IMR-90 (cell line): ENCODE measurements at regions not wholly inside any gene's neighbourhood (a gene's known extent, or its start where the extent isn't known, plus 50 kb on each side); places are given as distances from the start of the nearest gene placed in this dataset.

Experiments used
- ATAC-seq: fragments of 200-7000 bp; cut with Tn5 transposase; 2 replicates; pipeline ENCODE4 v1.9.1; 2020; ENCODE audit warnings: low read depth, mild to moderate bottlenecking, moderate library complexity
- BruUV-seq: library from RNA; stranded (reverse); fragments of 400-500 nt; replicated peaks from 2 replicates; lab custom pipeline; 2021; lab: Mats Ljungman, UMichigan
- CTCF ChIA-PET: fragments of 300-600 bp; formaldehyde crosslinking; extraction: SDS; loops from one replicate; lab custom pipeline; 2021; ENCODE audit warnings: antibody characterized with exemption; lab: Yijun Ruan, JAX
- POLR2A ChIA-PET: fragments of 300-600 bp; sonication (Branson Sonifier 250); formaldehyde crosslinking; loops from one replicate; lab custom pipeline; 2022; ENCODE audit warnings: antibody characterized with exemption; ENCODE audit not compliant: unreplicated experiment; lab: Charles Lee
- DNase-seq: peaks from one replicate; pipeline ENCODE4 v3.0.0; 2013
- H2AFZ ChIP-seq: replicated peaks from 2 replicates; pipeline ENCODE3; 2013; ENCODE audit warnings: low read length, mild to moderate bottlenecking; ENCODE audit not compliant: poor library complexity
- H2AK5ac ChIP-seq: 2 replicates; pipeline ENCODE4 v1.6.1; 2013; ENCODE audit warnings: low read depth, low read length, inconsistent platforms
- H2AK9ac ChIP-seq: replicated peaks from 2 replicates; pipeline ENCODE3; 2013; ENCODE audit warnings: mild to moderate bottlenecking, low read depth, low read length, moderate library complexity; ENCODE audit not compliant: poor library complexity
- H2BK120ac ChIP-seq: 2 replicates; pipeline ENCODE4 v1.6.1; 2013; ENCODE audit warnings: low read depth, low read length, inconsistent platforms
- H2BK15ac ChIP-seq: 3 replicates; pipeline ENCODE4 v1.6.1; 2013; ENCODE audit warnings: low read depth, low read length, inconsistent platforms
- H2BK20ac ChIP-seq: 2 replicates; pipeline ENCODE4 v1.6.1; 2013; ENCODE audit warnings: low read depth, mild to moderate bottlenecking, inconsistent platforms, low read length, moderate library complexity
- H2BK5ac ChIP-seq: 2 replicates; pipeline ENCODE4 v1.6.1; 2013; ENCODE audit warnings: mild to moderate bottlenecking, low read depth, low read length, inconsistent platforms; ENCODE audit not compliant: poor library complexity, severe bottlenecking
- H3K14ac ChIP-seq: replicated peaks from 2 replicates; pipeline ENCODE4 v1.6.1; 2013; ENCODE audit warnings: low read depth, low read length, inconsistent platforms
- H3K18ac ChIP-seq: 2 replicates; pipeline ENCODE4 v1.6.1; 2013; ENCODE audit warnings: low read depth, low read length, control low read depth
- H3K23ac ChIP-seq: 2 replicates; pipeline ENCODE4 v1.6.1; 2013; ENCODE audit warnings: low read depth, low read length, inconsistent platforms
- H3K27ac ChIP-seq: 2 replicates; pipeline ENCODE4 v1.5.1; 2013; ENCODE audit warnings: mild to moderate bottlenecking, control low read depth, low read length; ENCODE audit not compliant: insufficient read depth
- H3K27me3 ChIP-seq: 2 replicates; pipeline ENCODE4 v1.6.1; 2013; ENCODE audit warnings: low read length; ENCODE audit not compliant: control insufficient read depth, insufficient read depth
- H3K36me3 ChIP-seq: 2 replicates; pipeline ENCODE4 v1.6.1; 2013; ENCODE audit warnings: low read length, mixed read lengths; ENCODE audit not compliant: control insufficient read depth, insufficient read depth
- H3K4ac ChIP-seq: 2 replicates; pipeline ENCODE4 v1.6.1; 2013; ENCODE audit warnings: low read depth, low read length, inconsistent platforms
- H3K4me1 ChIP-seq: 2 replicates; pipeline ENCODE4 v1.6.1; 2013; ENCODE audit warnings: low read length, mixed read lengths; ENCODE audit not compliant: control insufficient read depth, insufficient read depth
- H3K4me2 ChIP-seq: 2 replicates; pipeline ENCODE4 v1.6.1; 2013; ENCODE audit warnings: low read depth, mild to moderate bottlenecking, control low read depth, low read length, moderate library complexity
- H3K4me3 ChIP-seq: 2 replicates; pipeline ENCODE4 v1.5.1; 2013; ENCODE audit warnings: low read depth, mild to moderate bottlenecking, control low read depth, low read length, moderate library complexity; ENCODE audit not compliant: insufficient read depth
- H3K56ac ChIP-seq: 2 replicates; pipeline ENCODE4 v1.6.1; 2013; ENCODE audit warnings: low read length, inconsistent platforms; ENCODE audit not compliant: insufficient read depth; ENCODE audit errors: extremely low read depth
- H3K79me1 ChIP-seq, 2 experiments: 2 replicates each; pipeline ENCODE4 v1.6.1; 2013; ENCODE audit warnings: low read length in 2 of 2, inconsistent platforms in 1 of 2, low read depth in 1 of 2
- H3K9ac ChIP-seq: 2 replicates; pipeline ENCODE4 v1.6.1; 2013; ENCODE audit warnings: low read depth, low read length, control low read depth
- H3K9me1 ChIP-seq: 2 replicates; pipeline ENCODE4 v1.6.1; 2013; ENCODE audit warnings: low read length, inconsistent platforms; ENCODE audit not compliant: insufficient read depth
- H3K9me3 ChIP-seq: 2 replicates; pipeline ENCODE4 v1.6.1; 2013; ENCODE audit warnings: low read length; ENCODE audit not compliant: control insufficient read depth, insufficient read depth
- H4K20me1 ChIP-seq: 2 replicates; pipeline ENCODE4 v1.6.1; 2013; ENCODE audit warnings: low read length, inconsistent platforms; ENCODE audit not compliant: insufficient read depth
- H4K5ac ChIP-seq: 2 replicates; pipeline ENCODE4 v1.6.1; 2013; ENCODE audit warnings: mild to moderate bottlenecking, low read depth, low read length, control low read depth
- H4K8ac ChIP-seq, 2 experiments: 2 replicates each; pipeline ENCODE4 v1.6.1; 2013; ENCODE audit warnings: low read depth in 2 of 2, low read length in 2 of 2, control low read depth in 1 of 2, inconsistent platforms in 1 of 2
- H4K91ac ChIP-seq: 2 replicates; pipeline ENCODE4 v1.6.1; 2013; ENCODE audit warnings: low read depth, low read length, inconsistent platforms; ENCODE audit not compliant: insufficient read depth
- CEBPB ChIP-seq: IDR thresholded peaks from 2 replicates; pipeline ENCODE4 v1.6.1; 2012; ENCODE audit warnings: low read depth, low read length, improper control_type of control experiment
- MAFK ChIP-seq: IDR thresholded peaks from 2 replicates; pipeline ENCODE4 v1.6.1; 2012; ENCODE audit warnings: low read depth, low read length, improper control_type of control experiment
- MXI1 ChIP-seq: IDR thresholded peaks from 2 replicates; pipeline ENCODE4 v1.6.1; 2012; ENCODE audit warnings: low read depth, mild to moderate bottlenecking, low read length, moderate library complexity, borderline replicate concordance
- POLR2A ChIP-seq: IDR thresholded peaks from 2 replicates; pipeline ENCODE4 v1.6.1; 2012; ENCODE audit warnings: mild to moderate bottlenecking, low read depth, low read length
- RAD21 ChIP-seq: IDR thresholded peaks from 2 replicates; pipeline ENCODE4 v1.6.1; 2012; ENCODE audit warnings: low read length, improper control_type of control experiment
- RCOR1 ChIP-seq: IDR thresholded peaks from 2 replicates; pipeline ENCODE4 v1.6.1; 2012; ENCODE audit warnings: mild to moderate bottlenecking, low read length, improper control_type of control experiment; ENCODE audit not compliant: insufficient replicate concordance
- RFX5 ChIP-seq: IDR thresholded peaks from 2 replicates; pipeline ENCODE4 v1.8.0; 2012; ENCODE audit warnings: low read depth, mild to moderate bottlenecking, low read length, moderate library complexity
- SMC3 ChIP-seq: fragments of 150-350 bp; IDR thresholded peaks from 2 replicates; pipeline ENCODE4 v1.6.1; 2016; ENCODE audit warnings: low read depth, mild to moderate bottlenecking, antibody characterized with exemption, low read length, moderate library complexity
- WGBS, 2 experiments: methylation state at CpG; one replicate each; pipeline versions ENCODE4 v1.1.5 to v1.1.7; 2013; ENCODE audit warnings: missing lambda C conversion rate in 2 of 2; ENCODE audit not compliant: insufficient read length in 1 of 2; ENCODE audit errors: extremely low coverage in 2 of 2; 5-methylcytosine and 5-hydroxymethylcytosine counted together
- dilution Hi-C: fragments of 300-500 bp; cut with HindIII; formaldehyde crosslinking; loops from one replicate; pipeline ENCODE4 v1.14.3; 2018; ENCODE audit warnings: low sequenced_read_pairs; ENCODE audit not compliant: unreplicated experiment
- in situ Hi-C: fragments of 300-500 bp; cut with MboI; formaldehyde crosslinking; loops from 3 replicates; pipeline ENCODE4 v1.14.3; 2019; ENCODE audit warnings: low sequenced_read_pairs, inconsistent platforms, mixed read lengths
- intact Hi-C: fragments of 100-400 bp; cut with micrococcal nuclease; formaldehyde crosslinking; loops from 2 replicates; pipeline ENCODE4 v1.10.0; 2022
- TF ChIP-seq, protein P1 (sequence below): conservative IDR thresholded peaks from 2 replicates; pipeline ENCODE4 v1.5.1; 2012; ENCODE audit warnings: mild to moderate bottlenecking, low read depth, low read length, improper control_type of control experiment
- TF ChIP-seq, protein P2 (sequence below): fragments of 150-350 bp; IDR thresholded peaks from 2 replicates; pipeline ENCODE4 v1.6.1; 2017; ENCODE audit warnings: mild to moderate bottlenecking, antibody characterized with exemption, low read length, low read depth

DNA sequence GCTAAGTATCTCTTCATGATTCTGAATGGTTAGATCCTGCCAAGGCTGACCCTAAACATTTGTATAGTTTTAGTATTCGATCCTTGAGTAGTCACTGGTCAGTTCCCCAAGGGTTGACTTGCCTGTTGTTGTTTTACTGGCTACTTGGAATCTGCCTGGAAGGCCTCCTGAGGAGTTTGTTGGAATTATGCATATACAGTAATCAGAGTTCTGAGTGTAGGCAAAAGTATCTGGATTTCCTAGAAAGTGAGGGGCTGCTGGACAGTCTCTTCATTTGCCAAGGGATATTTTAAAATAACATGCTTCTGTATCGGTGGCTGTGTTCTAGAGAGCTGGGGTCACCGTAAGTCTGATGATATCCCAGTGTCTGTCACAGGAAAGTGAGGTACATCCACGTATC is 333.2 kb upstream of the C2CD4B start:
- Histone ChIP-seq H2BK20ac (no peak overlapping the region), H3K9me3 (no peaks in the 10 kb centered on the region), H4K20me1 (no peaks in the 10 kb centered on the region), H2BK15ac (0 out of 3 replicates have a peak overlapping the region, but pooled peaks have one; percentile 31), H2BK120ac (no peak overlapping the region), H3K79me1 (peaks cover 20% of the 10 kb centered on the region in 2 experiments), H2AFZ (no peak overlapping the region), H2BK5ac (no peak overlapping the region), H2AK5ac (no peak overlapping the region), H3K23ac (no peak overlapping the region), H4K8ac (peak overlapping the region in 1 of 2 experiments; percentile 8; a peak in 1 of 4 replicates), H3K27me3 (no peaks in the 10 kb centered on the region), H3K9ac (no peak overlapping the region), H4K5ac (no peak overlapping the region), H2AK9ac (no peak overlapping the region), H3K9me1 (peaks cover 9% of the 10 kb centered on the region; the same call in 1 of the 2 replicates), H3K14ac (no peak overlapping the region; the same call in 1 of the 2 replicates), H3K56ac (no peak overlapping the region), H3K4me2 (no peak overlapping the region), H4K91ac (0 out of 2 replicates have a peak overlapping the region, but pooled peaks have one; percentile 2), H3K4me1 (peaks cover 14% of the 10 kb centered on the region), H3K4me3 (no peak overlapping the region), H3K36me3 (no peaks in the 10 kb centered on the region), H3K27ac (peak overlapping the region; percentile 13; the same call in 1 of the 2 replicates), H3K4ac (no peak overlapping the region), H3K18ac (no peak overlapping the region)
- peak; percentile 53 for ATAC-seq
- in situ Hi-C loops (no loop called here), dilution Hi-C loops (no loop called here), intact Hi-C loops (loop anchor here (5.0 kb wide), 2 partner anchors 106 to 114 kb away; partner anchors contain the start of gene TLN2)
- POLR2A ChIA-PET = no interaction called here
- TF ChIP-seq, protein P1, sequence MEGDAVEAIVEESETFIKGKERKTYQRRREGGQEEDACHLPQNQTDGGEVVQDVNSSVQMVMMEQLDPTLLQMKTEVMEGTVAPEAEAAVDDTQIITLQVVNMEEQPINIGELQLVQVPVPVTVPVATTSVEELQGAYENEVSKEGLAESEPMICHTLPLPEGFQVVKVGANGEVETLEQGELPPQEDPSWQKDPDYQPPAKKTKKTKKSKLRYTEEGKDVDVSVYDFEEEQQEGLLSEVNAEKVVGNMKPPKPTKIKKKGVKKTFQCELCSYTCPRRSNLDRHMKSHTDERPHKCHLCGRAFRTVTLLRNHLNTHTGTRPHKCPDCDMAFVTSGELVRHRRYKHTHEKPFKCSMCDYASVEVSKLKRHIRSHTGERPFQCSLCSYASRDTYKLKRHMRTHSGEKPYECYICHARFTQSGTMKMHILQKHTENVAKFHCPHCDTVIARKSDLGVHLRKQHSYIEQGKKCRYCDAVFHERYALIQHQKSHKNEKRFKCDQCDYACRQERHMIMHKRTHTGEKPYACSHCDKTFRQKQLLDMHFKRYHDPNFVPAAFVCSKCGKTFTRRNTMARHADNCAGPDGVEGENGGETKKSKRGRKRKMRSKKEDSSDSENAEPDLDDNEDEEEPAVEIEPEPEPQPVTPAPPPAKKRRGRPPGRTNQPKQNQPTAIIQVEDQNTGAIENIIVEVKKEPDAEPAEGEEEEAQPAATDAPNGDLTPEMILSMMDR = no peak
- TF ChIP-seq MAFK (no peak), POLR2A (no peak), RCOR1 (no peak), RAD21 (no peak), SMC3 (no peak), MXI1 (no peak), CEBPB (no peak), RFX5 (no peak)
- TF ChIP-seq, protein P2, sequence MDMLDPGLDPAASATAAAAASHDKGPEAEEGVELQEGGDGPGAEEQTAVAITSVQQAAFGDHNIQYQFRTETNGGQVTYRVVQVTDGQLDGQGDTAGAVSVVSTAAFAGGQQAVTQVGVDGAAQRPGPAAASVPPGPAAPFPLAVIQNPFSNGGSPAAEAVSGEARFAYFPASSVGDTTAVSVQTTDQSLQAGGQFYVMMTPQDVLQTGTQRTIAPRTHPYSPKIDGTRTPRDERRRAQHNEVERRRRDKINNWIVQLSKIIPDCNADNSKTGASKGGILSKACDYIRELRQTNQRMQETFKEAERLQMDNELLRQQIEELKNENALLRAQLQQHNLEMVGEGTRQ = no peak
- no peak for DNase-seq
- no TSS peak for BruUV-seq
- 86% methylated on average over 1 of the region's 4 CpGs; no CpG with 5 or more reads in 1 of the 2 experiments for WGBS, 2 experiments
- CTCF ChIA-PET = no interaction called here
